Suprapubic skin (tissue), 3 donors: ENCODE measurements at regions not wholly inside any gene's neighbourhood (a gene's known extent, or its start where the extent isn't known, plus 50 kb on each side); places are given as distances from the start of the nearest gene placed in this dataset.

Source experiments
- POLR2AphosphoS5 ChIP-seq, 3 donors: sonication (generic); formaldehyde crosslinking; IDR thresholded peaks; one replicate each; pipeline ENCODE4 v1.6.1; 2017; ENCODE audit warnings: antibody characterized with exemption in 3 of 3
- TF ChIP-seq, protein P1 (sequence below), 2 donors: fragments of 200-600 bp in 1 of 2; fragments of 450-650 bp in 1 of 2; sonication (generic) in 1 of 2; IDR thresholded peaks; one replicate each; pipeline ENCODE4 v1.5.1; 2016 to 2019; ENCODE audit warnings: antibody characterized with exemption in 2 of 2, mild to moderate bottlenecking in 1 of 2, moderate library complexity in 1 of 2

- TF ChIP-seq, protein P1, sequence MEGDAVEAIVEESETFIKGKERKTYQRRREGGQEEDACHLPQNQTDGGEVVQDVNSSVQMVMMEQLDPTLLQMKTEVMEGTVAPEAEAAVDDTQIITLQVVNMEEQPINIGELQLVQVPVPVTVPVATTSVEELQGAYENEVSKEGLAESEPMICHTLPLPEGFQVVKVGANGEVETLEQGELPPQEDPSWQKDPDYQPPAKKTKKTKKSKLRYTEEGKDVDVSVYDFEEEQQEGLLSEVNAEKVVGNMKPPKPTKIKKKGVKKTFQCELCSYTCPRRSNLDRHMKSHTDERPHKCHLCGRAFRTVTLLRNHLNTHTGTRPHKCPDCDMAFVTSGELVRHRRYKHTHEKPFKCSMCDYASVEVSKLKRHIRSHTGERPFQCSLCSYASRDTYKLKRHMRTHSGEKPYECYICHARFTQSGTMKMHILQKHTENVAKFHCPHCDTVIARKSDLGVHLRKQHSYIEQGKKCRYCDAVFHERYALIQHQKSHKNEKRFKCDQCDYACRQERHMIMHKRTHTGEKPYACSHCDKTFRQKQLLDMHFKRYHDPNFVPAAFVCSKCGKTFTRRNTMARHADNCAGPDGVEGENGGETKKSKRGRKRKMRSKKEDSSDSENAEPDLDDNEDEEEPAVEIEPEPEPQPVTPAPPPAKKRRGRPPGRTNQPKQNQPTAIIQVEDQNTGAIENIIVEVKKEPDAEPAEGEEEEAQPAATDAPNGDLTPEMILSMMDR (IDR thresholded peaks at IDR 0.05) = no peak
- no peak for TF ChIP-seq POLR2AphosphoS5 (IDR thresholded peaks at IDR 0.05)
These were observed 1196.7 kb downstream of the RAPGEF2 start for GRCh38 chr4:160299608-160300007.
